PC-3 (cell line): ENCODE measurements at regions not wholly inside any gene's neighbourhood (a gene's known extent, or its start where the extent isn't known, plus 50 kb on each side); places are given as distances from the start of the nearest gene placed in this dataset.

Experiments used
- ATAC-seq: fragments of 200-7000 bp; cut with Tn5 transposase; 2 replicates; pipeline ENCODE4 v1.9.1; 2020; ENCODE audit warnings: mild to moderate bottlenecking, moderate library complexity
- BruUV-seq: library from RNA; stranded (reverse); fragments of 400-500 nt; replicated peaks from 2 replicates; lab custom pipeline; 2021; lab: Mats Ljungman, UMichigan
- CTCF ChIA-PET: fragments of 300-600 bp; sonication (Branson Sonifier 250); formaldehyde crosslinking; loops from one replicate; lab custom pipeline; 2022; ENCODE audit warnings: antibody characterized with exemption; lab: Charles Lee
- POLR2A ChIA-PET: fragments of 300-600 bp; sonication (Branson Sonifier 250); formaldehyde crosslinking; loops from one replicate; lab custom pipeline; 2022; ENCODE audit warnings: antibody characterized with exemption; ENCODE audit not compliant: unreplicated experiment; lab: Charles Lee
- DNase-seq: peaks from one replicate; pipeline ENCODE4 v3.0.0-alpha.2; 2015
- H2AFZ ChIP-seq: fragments of 300-600 bp; sonication (generic); 2 replicates; pipeline ENCODE4 v1.6.0; 2016; ENCODE audit warnings: antibody characterized with exemption, low read length
- H3F3A ChIP-seq: fragments of 300-600 bp; sonication (generic); one replicate; pipeline ENCODE4 v1.6.0; 2017; ENCODE audit warnings: antibody characterized with exemption, low read length, control low read depth, mild to moderate bottlenecking; ENCODE audit not compliant: unreplicated experiment
- H3K27ac ChIP-seq: fragments of 300-600 bp; sonication (generic); 2 replicates; pipeline ENCODE4 v1.5.1; 2016; ENCODE audit warnings: mild to moderate bottlenecking, low read length
- H3K27me3 ChIP-seq: fragments of 300-600 bp; sonication (generic); 2 replicates; pipeline ENCODE4 v1.6.1; 2016; ENCODE audit warnings: low read length, mixed read lengths
- H3K36me3 ChIP-seq: fragments of 300-600 bp; sonication (generic); 2 replicates; pipeline ENCODE4 v1.6.1; 2016; ENCODE audit warnings: low read depth, mixed run types, low read length, mixed read lengths
- H3K4me1 ChIP-seq: fragments of 300-600 bp; sonication (generic); 2 replicates; pipeline ENCODE4 v1.5.1; 2016; ENCODE audit warnings: low read length; ENCODE audit not compliant: insufficient read depth
- H3K4me2 ChIP-seq: fragments of 300-600 bp; sonication (generic); 2 replicates; pipeline ENCODE4 v1.6.0; 2016; ENCODE audit warnings: low read length
- H3K4me3 ChIP-seq: fragments of 300-600 bp; sonication (generic); 2 replicates; pipeline ENCODE4 v1.5.1; 2016; ENCODE audit warnings: mild to moderate bottlenecking, low read length, mixed read lengths
- H3K79me2 ChIP-seq: fragments of 300-600 bp; sonication (generic); 2 replicates; pipeline ENCODE4 v1.6.1; 2017; ENCODE audit warnings: low read length, mixed read lengths
- H3K9ac ChIP-seq: fragments of 300-600 bp; sonication (generic); 2 replicates; pipeline ENCODE4 v1.6.0; 2016; ENCODE audit warnings: mild to moderate bottlenecking, low read length
- H3K9me2 ChIP-seq: fragments of 300-600 bp; sonication (generic); replicated peaks from 2 replicates; pipeline ENCODE4 v1.6.1; 2016; ENCODE audit warnings: mixed run types, low read length, mixed read lengths
- H3K9me3 ChIP-seq: fragments of 300-600 bp; sonication (generic); 2 replicates; pipeline ENCODE4 v1.6.1; 2016; ENCODE audit warnings: low read length, mixed read lengths
- H4K20me1 ChIP-seq: fragments of 300-600 bp; sonication (generic); 2 replicates; pipeline ENCODE4 v1.6.1; 2016; ENCODE audit warnings: low read length, mixed read lengths
- EZH2 ChIP-seq: fragments of 300-600 bp; sonication (generic); IDR thresholded peaks from one replicate; pipeline ENCODE4 v1.6.1; 2017; ENCODE audit warnings: antibody characterized with exemption, mild to moderate bottlenecking, low read length; ENCODE audit not compliant: unreplicated experiment
- EZH2phosphoT487 ChIP-seq: fragments of 300-600 bp; sonication (generic); IDR thresholded peaks from 2 replicates; pipeline ENCODE4 v1.6.1; 2018; ENCODE audit warnings: mild to moderate bottlenecking, antibody characterized with exemption, low read length, borderline replicate concordance
- intact Hi-C: fragments of 100-400 bp; cut with micrococcal nuclease; formaldehyde crosslinking; loops from 2 replicates; pipeline ENCODE4 v1.9.0; 2023
- TF ChIP-seq, protein P1 (sequence below): fragments of 300-600 bp; sonication (generic); conservative IDR thresholded peaks from 2 replicates; pipeline ENCODE4 v1.5.1; 2017; ENCODE audit warnings: antibody characterized with exemption, low read depth, mild to moderate bottlenecking, low read length

DNA sequence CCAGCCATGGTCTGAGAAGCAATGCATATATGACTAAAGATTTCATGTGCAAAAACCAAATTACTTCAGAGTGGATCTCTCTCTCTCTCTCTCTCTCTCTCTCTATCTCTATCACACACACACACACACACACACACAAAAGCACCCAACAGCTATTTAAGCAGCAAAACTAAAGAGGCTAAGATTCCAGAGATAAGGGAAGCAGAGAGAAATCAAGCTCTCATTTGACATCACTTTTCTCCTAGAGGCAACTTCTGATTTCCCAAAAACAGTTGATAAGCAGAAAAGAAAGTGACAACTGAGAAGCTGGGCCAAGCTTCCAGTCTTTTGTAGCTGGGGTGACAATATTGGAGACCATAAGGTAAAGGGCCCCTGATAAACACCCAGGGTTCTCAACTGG lies 526.0 kb upstream of the NR2F2 start:
- TF ChIP-seq, protein P1, sequence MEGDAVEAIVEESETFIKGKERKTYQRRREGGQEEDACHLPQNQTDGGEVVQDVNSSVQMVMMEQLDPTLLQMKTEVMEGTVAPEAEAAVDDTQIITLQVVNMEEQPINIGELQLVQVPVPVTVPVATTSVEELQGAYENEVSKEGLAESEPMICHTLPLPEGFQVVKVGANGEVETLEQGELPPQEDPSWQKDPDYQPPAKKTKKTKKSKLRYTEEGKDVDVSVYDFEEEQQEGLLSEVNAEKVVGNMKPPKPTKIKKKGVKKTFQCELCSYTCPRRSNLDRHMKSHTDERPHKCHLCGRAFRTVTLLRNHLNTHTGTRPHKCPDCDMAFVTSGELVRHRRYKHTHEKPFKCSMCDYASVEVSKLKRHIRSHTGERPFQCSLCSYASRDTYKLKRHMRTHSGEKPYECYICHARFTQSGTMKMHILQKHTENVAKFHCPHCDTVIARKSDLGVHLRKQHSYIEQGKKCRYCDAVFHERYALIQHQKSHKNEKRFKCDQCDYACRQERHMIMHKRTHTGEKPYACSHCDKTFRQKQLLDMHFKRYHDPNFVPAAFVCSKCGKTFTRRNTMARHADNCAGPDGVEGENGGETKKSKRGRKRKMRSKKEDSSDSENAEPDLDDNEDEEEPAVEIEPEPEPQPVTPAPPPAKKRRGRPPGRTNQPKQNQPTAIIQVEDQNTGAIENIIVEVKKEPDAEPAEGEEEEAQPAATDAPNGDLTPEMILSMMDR: no peak
- TF ChIP-seq EZH2 (no peak), EZH2phosphoT487 (no peak)
- H4K20me1 ChIP-seq: no peaks in the 10 kb centered on the region
- no peaks in the 10 kb centered on the region for H3K27me3 ChIP-seq
- H3K36me3 ChIP-seq: no peaks in the 10 kb centered on the region
- H3K4me3 ChIP-seq: no peak overlapping the region
- ATAC-seq (no peak), DNase-seq (no peak)
- no peaks in the 10 kb centered on the region for H3K79me2 ChIP-seq
- no peak overlapping the region for H3K9ac ChIP-seq
- no peaks in the 10 kb centered on the region for H3K9me3 ChIP-seq
- CTCF ChIA-PET: no interaction called here
- H3K4me1 ChIP-seq: peaks cover 9% of the 10 kb centered on the region
- H3K27ac ChIP-seq: no peak overlapping the region
- no TSS peak for BruUV-seq
- intact Hi-C loops: no loop called here
- H3K9me2 ChIP-seq: 0 out of 2 replicates have a peak, but pooled peaks cover 3% of the 10 kb centered on the region
- POLR2A ChIA-PET: interaction anchor here (0.6 kb wide), 1 partner anchor 71 kb away, joined by 3 read pairs; no protein-coding TSS in a partner anchor
- no peak overlapping the region for H2AFZ ChIP-seq
- no peak overlapping the region for H3K4me2 ChIP-seq
- no peaks in the 10 kb centered on the region for H3F3A ChIP-seq

GRCh38 chr15:95812491-95812890 lies 518.0 kb upstream of the NR2F2 start:
- CTCF ChIA-PET: no interaction called here
- TF ChIP-seq, protein P1: no peak
- TF ChIP-seq EZH2: no peak
- no peak for TF ChIP-seq EZH2phosphoT487
- ATAC-seq: no peak
- Histone ChIP-seq H2AFZ (no peak overlapping the region), H3K27me3 (no peaks in the 10 kb centered on the region), H3K4me3 (no peak overlapping the region), H3K4me1 (no peaks in the 10 kb centered on the region), H4K20me1 (no peaks in the 10 kb centered on the region), H3K79me2 (no peaks in the 10 kb centered on the region), H3K9ac (no peak overlapping the region), H3K9me2 (no peaks in the 10 kb centered on the region), H3K27ac (no peak overlapping the region), H3K4me2 (no peak overlapping the region), H3K36me3 (no peaks in the 10 kb centered on the region), H3K9me3 (no peaks in the 10 kb centered on the region), H3F3A (no peaks in the 10 kb centered on the region)
- POLR2A ChIA-PET: no interaction called here
- DNase-seq: no peak
- no TSS peak for BruUV-seq
- intact Hi-C loops: no loop called here

- no peaks in the 10 kb centered on the region for H4K20me1 ChIP-seq
- no peaks in the 10 kb centered on the region for H3K4me1 ChIP-seq
- no peak overlapping the region for H3K27ac ChIP-seq
- ATAC-seq: no peak
- intact Hi-C loops: no loop called here
- no TSS peak for BruUV-seq
- POLR2A ChIA-PET: no interaction called here
- CTCF ChIA-PET: no interaction called here
- H3K4me2 ChIP-seq: no peak overlapping the region
- H3K79me2 ChIP-seq: no peaks in the 10 kb centered on the region
- H3K9ac ChIP-seq: no peak overlapping the region
- no peaks in the 10 kb centered on the region for H3F3A ChIP-seq
- no peak for TF ChIP-seq EZH2phosphoT487
- TF ChIP-seq EZH2: no peak
- TF ChIP-seq, protein P1: no peak
- no peaks in the 10 kb centered on the region for H3K36me3 ChIP-seq
- H2AFZ ChIP-seq: no peak overlapping the region
- H3K9me2 ChIP-seq: no peaks in the 10 kb centered on the region
- no peaks in the 10 kb centered on the region for H3K27me3 ChIP-seq
- no peaks in the 10 kb centered on the region for H3K9me3 ChIP-seq
- H3K4me3 ChIP-seq: no peak overlapping the region
- no peak for DNase-seq
Observed at GRCh38 chr15:95814908-95815307, 515.6 kb upstream of the NR2F2 start.
